ENCODE measurements at regions not wholly inside any gene's neighbourhood (a gene's known extent, or its start where the extent isn't known, plus 50 kb on each side); places are given as distances from the start of the nearest gene placed in this dataset.

DNA sequence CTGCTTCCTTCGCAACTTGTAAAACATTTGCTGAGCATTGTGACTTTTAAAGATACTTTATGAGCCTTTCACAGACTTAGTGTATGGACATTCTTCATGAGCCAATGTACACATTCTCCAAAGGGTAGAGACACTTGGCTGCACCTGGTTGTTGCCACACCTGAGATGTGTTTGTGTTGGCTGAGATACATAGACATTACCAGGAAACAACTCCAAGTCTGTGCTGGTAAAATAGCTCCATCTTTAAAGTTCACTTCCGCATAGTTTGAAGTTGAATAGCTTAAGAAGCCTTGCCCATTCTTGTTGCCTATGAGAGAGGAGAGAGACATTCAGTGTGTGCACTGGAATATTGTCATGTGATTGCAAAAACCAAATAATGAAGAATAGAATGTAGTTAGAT lies 538.3 kb upstream of the AMELY start:
- intact Hi-C loops (cut with micrococcal nuclease), result no loop called here
- no peaks in the 10 kb centered on the region for H3K79me2 ChIP-seq (ENCODE audit: control insufficient read depth, insufficient read depth, low read length)
- no peak overlapping the region for H3K9ac ChIP-seq (ENCODE audit: low read length)
- H3K27me3 ChIP-seq (replicated peaks in 1 of 4; ENCODE audit: control extremely low read depth in 1 of 4, control insufficient read depth in 3 of 4, insufficient read depth in 4 of 4, low read length in 3 of 4), result peaks cover 0 to 10% (median 0%) of the 10 kb centered on the region in 4 experiments
- no peaks in the 10 kb centered on the region for H4K20me1 ChIP-seq (ENCODE audit: control insufficient read depth, insufficient read depth, low read length, poor library complexity, severe bottlenecking)
- no peaks in the 10 kb centered on the region for H3K4me1 ChIP-seq (ENCODE audit: control insufficient read depth in 2 of 2, insufficient read depth in 2 of 2, low read length in 2 of 2)
- no peak overlapping the region for H3K4me2 ChIP-seq (replicated peaks; ENCODE audit: low read depth, low read length, poor library complexity, severe bottlenecking)
- peaks cover 6% of the 10 kb centered on the region for H3K4me1 Mint-ChIP-seq
- H3K36me3 ChIP-seq (replicated peaks in 1 of 2; ENCODE audit: control extremely low read depth in 1 of 2, control insufficient read depth in 1 of 2, extremely low read depth in 1 of 2, insufficient read depth in 2 of 2, low read length in 1 of 2), result no peaks in the 10 kb centered on the region
- H3K27ac Mint-ChIP-seq, result no peak overlapping the region
- no peaks in the 10 kb centered on the region for H3K9me3 Mint-ChIP-seq (ENCODE audit: insufficient read depth)
- H3K27me3 Mint-ChIP-seq, result peaks cover 32% of the 10 kb centered on the region
- WGBS (ENCODE audit: insufficient coverage), result no CpG with 5 or more reads among the region's 2 CpGs
- DNase-seq (no peak), ATAC-seq (ENCODE audit: low read depth) (no peak)
- TF ChIP-seq EZH2 (IDR thresholded peaks at IDR 0.05; ENCODE audit: borderline replicate concordance, insufficient read depth, low read depth, low read length, poor library complexity, severe bottlenecking), result no peak
- TF ChIP-seq, protein P1, sequence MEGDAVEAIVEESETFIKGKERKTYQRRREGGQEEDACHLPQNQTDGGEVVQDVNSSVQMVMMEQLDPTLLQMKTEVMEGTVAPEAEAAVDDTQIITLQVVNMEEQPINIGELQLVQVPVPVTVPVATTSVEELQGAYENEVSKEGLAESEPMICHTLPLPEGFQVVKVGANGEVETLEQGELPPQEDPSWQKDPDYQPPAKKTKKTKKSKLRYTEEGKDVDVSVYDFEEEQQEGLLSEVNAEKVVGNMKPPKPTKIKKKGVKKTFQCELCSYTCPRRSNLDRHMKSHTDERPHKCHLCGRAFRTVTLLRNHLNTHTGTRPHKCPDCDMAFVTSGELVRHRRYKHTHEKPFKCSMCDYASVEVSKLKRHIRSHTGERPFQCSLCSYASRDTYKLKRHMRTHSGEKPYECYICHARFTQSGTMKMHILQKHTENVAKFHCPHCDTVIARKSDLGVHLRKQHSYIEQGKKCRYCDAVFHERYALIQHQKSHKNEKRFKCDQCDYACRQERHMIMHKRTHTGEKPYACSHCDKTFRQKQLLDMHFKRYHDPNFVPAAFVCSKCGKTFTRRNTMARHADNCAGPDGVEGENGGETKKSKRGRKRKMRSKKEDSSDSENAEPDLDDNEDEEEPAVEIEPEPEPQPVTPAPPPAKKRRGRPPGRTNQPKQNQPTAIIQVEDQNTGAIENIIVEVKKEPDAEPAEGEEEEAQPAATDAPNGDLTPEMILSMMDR (IDR thresholded peaks at IDR 0.05), result no peak
- no peak overlapping the region for H3K27ac ChIP-seq (ENCODE audit: low read length in 2 of 2)
- ChIA-PET POLR2A (no interaction called here), CTCF (interaction anchor here (0.7 kb wide), 1 partner anchor 103 kb away, joined by 5 read pairs; no protein-coding TSS in a partner anchor)
- H3K4me3 Mint-ChIP-seq, result no peak overlapping the region
- H3K9me3 ChIP-seq (ENCODE audit: control extremely low read depth in 1 of 3, control insufficient read depth in 2 of 3, insufficient read depth in 1 of 3, low read length in 2 of 3), result no peaks in the 10 kb centered on the region
- H2AFZ ChIP-seq (ENCODE audit: insufficient read depth, low read depth, low read length, poor library complexity, severe bottlenecking), result no peak overlapping the region
- H3K4me3 ChIP-seq (ENCODE audit: control extremely low read depth in 1 of 5, extremely low read depth in 1 of 5, insufficient read depth in 1 of 5, low read depth in 2 of 5, low read length in 4 of 5), result no peak overlapping the region

DNA sequence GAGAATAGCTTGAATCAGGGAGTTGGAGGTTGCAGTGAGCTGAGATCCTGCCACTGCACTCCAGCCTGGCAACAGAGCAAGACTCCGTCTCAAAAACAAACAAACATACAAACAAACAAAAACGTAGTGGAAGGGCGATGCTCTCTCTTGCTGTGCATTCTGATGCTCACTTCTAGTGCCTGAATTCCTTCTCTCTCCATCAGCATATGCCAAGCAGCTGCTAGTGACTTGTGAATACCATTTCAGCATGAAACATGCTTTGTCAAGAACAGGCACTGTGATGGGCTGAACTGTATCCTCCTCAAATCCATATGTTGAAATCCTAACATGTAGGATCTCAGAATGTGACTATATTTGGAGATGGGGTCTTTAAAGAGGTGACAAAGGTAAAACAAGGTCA lies 537.1 kb upstream of the AMELY start:
- no peak overlapping the region for H3K27ac ChIP-seq (ENCODE audit: low read length in 2 of 2)
- POLR2A ChIA-PET, result no interaction called here
- CTCF ChIA-PET, result no interaction called here

More for the DNA sequence above, 537.1 kb upstream of the AMELY start:
- no peak for TF ChIP-seq EZH2 (IDR thresholded peaks at IDR 0.05; ENCODE audit: borderline replicate concordance, insufficient read depth, low read depth, low read length, poor library complexity, severe bottlenecking)
- TF ChIP-seq, protein P1 (IDR thresholded peaks at IDR 0.05), result no peak
- no peak overlapping the region for H3K27ac Mint-ChIP-seq
- peaks cover 6% of the 10 kb centered on the region for H3K4me1 Mint-ChIP-seq
- Histone ChIP-seq H3K36me3 (replicated peaks in 1 of 2; ENCODE audit: control extremely low read depth in 1 of 2, control insufficient read depth in 1 of 2, extremely low read depth in 1 of 2, insufficient read depth in 2 of 2, low read length in 1 of 2) (no peaks in the 10 kb centered on the region), H3K4me3 (ENCODE audit: control extremely low read depth in 1 of 5, extremely low read depth in 1 of 5, insufficient read depth in 1 of 5, low read depth in 2 of 5, low read length in 4 of 5) (no peak overlapping the region), H3K27me3 (replicated peaks in 1 of 4; ENCODE audit: control extremely low read depth in 1 of 4, control insufficient read depth in 3 of 4, insufficient read depth in 4 of 4, low read length in 3 of 4) (peaks cover 0 to 5% (median 0%) of the 10 kb centered on the region in 4 experiments), H3K79me2 (ENCODE audit: control insufficient read depth, insufficient read depth, low read length) (no peaks in the 10 kb centered on the region), H2AFZ (ENCODE audit: insufficient read depth, low read depth, low read length, poor library complexity, severe bottlenecking) (no peak overlapping the region), H3K4me1 (ENCODE audit: control insufficient read depth in 2 of 2, insufficient read depth in 2 of 2, low read length in 2 of 2) (no peaks in the 10 kb centered on the region), H3K4me2 (replicated peaks; ENCODE audit: low read depth, low read length, poor library complexity, severe bottlenecking) (no peak overlapping the region), H3K9ac (ENCODE audit: low read length) (no peak overlapping the region), H3K9me3 (ENCODE audit: control extremely low read depth in 1 of 3, control insufficient read depth in 2 of 3, insufficient read depth in 1 of 3, low read length in 2 of 3) (no peaks in the 10 kb centered on the region), H4K20me1 (ENCODE audit: control insufficient read depth, insufficient read depth, low read length, poor library complexity, severe bottlenecking) (no peaks in the 10 kb centered on the region)
- DNase-seq (no peak), ATAC-seq (ENCODE audit: low read depth) (no peak)
- no peak overlapping the region for H3K4me3 Mint-ChIP-seq
- no peaks in the 10 kb centered on the region for H3K9me3 Mint-ChIP-seq (ENCODE audit: insufficient read depth)
- peaks cover 32% of the 10 kb centered on the region for H3K27me3 Mint-ChIP-seq
- intact Hi-C loops (cut with micrococcal nuclease), result no loop called here
- no CpG with 5 or more reads among the region's 3 CpGs for WGBS (ENCODE audit: insufficient coverage)

All from B cell (primary cell).